ENCODE measurements at regions not wholly inside any gene's neighbourhood (a gene's known extent, or its start where the extent isn't known, plus 50 kb on each side); places are given as distances from the start of the nearest gene placed in this dataset.

- TF ChIP-seq, protein P1, sequence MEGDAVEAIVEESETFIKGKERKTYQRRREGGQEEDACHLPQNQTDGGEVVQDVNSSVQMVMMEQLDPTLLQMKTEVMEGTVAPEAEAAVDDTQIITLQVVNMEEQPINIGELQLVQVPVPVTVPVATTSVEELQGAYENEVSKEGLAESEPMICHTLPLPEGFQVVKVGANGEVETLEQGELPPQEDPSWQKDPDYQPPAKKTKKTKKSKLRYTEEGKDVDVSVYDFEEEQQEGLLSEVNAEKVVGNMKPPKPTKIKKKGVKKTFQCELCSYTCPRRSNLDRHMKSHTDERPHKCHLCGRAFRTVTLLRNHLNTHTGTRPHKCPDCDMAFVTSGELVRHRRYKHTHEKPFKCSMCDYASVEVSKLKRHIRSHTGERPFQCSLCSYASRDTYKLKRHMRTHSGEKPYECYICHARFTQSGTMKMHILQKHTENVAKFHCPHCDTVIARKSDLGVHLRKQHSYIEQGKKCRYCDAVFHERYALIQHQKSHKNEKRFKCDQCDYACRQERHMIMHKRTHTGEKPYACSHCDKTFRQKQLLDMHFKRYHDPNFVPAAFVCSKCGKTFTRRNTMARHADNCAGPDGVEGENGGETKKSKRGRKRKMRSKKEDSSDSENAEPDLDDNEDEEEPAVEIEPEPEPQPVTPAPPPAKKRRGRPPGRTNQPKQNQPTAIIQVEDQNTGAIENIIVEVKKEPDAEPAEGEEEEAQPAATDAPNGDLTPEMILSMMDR (IDR thresholded peaks at IDR 0.05) = no peak
- no peak for TF ChIP-seq POLR2AphosphoS5 (IDR thresholded peaks at IDR 0.05)
Measured at GRCh38 chr11:111082664-111083063, 162.9 kb upstream of the POU2AF2 start.

Data from suprapubic skin (tissue), 3 donors.